BE2C (cell line): ENCODE measurements at regions not wholly inside any gene's neighbourhood (a gene's known extent, or its start where the extent isn't known, plus 50 kb on each side); places are given as distances from the start of the nearest gene placed in this dataset.

Experiments
- DNase-seq: peaks from one replicate; pipeline ENCODE4 v3.0.0-alpha.2; 2020
- H3K27me3 ChIP-seq: fragments of 250-450 bp; sonication (Bioruptor Pico); 2 replicates; pipeline ENCODE4 v1.5.1; 2020; ENCODE audit warnings: mild to moderate bottlenecking
- H3K36me3 ChIP-seq: fragments of 250-450 bp; sonication (Bioruptor Pico); 2 replicates; pipeline ENCODE4 v1.5.1; 2020; ENCODE audit warnings: mild to moderate bottlenecking
- H3K4me1 ChIP-seq: fragments of 250-450 bp; sonication (Bioruptor Pico); 2 replicates; pipeline ENCODE4 v1.5.1; 2020
- H3K4me3 ChIP-seq: 2 replicates; pipeline ENCODE4 v1.5.1; 2011; ENCODE audit warnings: low read depth, low read length
- H3K9me3 ChIP-seq: fragments of 250-450 bp; sonication (Bioruptor Pico); 2 replicates; pipeline ENCODE4 v1.5.1; 2020
- TF ChIP-seq, protein P1 (sequence below): IDR thresholded peaks from 2 replicates; pipeline ENCODE4 v1.5.1; 2012; ENCODE audit warnings: mild to moderate bottlenecking, low read depth, low read length

DNA sequence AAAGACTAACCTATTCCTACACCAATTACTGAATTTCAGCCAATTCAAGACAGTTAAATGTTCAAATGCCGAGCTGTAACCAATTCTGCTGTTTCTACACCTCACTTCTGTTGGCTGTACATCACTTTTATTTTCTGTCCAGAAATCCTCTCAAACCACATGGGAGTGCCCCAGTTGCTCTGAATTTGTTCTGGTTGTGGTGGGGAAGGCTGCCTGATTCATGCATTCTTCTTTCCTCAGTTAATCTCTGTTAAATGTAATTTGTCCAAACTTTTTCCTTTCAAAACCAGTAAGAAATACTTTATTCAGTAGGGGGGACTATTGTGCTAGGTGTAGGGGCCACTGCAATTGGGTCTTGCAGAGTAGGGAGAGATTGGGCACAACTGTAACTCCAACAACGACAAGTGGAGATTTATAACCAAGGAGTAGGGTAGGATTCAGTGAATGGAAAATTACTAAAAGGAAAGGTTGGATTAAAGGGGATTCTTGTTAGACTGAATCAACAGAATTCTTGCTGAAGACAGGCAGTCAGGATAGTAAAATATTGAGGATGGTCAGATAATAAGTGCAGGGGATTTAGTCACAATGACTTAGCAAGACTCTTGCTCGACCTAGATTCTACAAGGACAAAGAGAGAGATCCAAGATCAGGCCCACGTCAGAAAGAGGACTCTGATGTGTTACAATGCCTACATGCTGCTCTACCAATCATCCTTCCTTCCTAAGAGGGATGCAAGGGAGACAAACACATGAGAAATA, 593.5 kb upstream of the FAT3 start:
- Histone ChIP-seq H3K36me3 (no peaks in the 10 kb centered on the region), H3K9me3 (no peaks in the 10 kb centered on the region), H3K27me3 (no peaks in the 10 kb centered on the region), H3K4me1 (no peaks in the 10 kb centered on the region), H3K4me3 (no peak overlapping the region)
- no peak for DNase-seq
- TF ChIP-seq, protein P1, sequence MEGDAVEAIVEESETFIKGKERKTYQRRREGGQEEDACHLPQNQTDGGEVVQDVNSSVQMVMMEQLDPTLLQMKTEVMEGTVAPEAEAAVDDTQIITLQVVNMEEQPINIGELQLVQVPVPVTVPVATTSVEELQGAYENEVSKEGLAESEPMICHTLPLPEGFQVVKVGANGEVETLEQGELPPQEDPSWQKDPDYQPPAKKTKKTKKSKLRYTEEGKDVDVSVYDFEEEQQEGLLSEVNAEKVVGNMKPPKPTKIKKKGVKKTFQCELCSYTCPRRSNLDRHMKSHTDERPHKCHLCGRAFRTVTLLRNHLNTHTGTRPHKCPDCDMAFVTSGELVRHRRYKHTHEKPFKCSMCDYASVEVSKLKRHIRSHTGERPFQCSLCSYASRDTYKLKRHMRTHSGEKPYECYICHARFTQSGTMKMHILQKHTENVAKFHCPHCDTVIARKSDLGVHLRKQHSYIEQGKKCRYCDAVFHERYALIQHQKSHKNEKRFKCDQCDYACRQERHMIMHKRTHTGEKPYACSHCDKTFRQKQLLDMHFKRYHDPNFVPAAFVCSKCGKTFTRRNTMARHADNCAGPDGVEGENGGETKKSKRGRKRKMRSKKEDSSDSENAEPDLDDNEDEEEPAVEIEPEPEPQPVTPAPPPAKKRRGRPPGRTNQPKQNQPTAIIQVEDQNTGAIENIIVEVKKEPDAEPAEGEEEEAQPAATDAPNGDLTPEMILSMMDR: no peak

DNA sequence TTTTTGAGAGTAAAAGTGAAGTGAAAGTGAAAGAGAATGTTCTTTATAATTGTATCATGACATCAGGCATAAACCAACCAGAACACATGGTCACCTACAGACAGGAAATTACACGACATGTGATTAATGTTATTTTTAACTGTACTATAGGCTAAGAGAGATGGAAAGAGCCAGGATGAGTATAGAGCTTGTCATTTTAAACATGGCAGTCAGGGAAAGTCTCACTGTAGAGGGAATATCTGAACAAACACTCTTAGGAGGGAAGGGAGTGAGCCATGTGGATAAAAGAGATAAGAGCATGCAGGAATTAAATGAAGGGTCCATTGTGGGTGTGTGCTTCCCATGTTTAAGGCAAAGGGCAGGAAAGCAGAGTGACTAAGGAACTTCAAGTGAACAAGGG, 599.1 kb upstream of the FAT3 start:
- TF ChIP-seq, protein P1: no peak
- no peaks in the 10 kb centered on the region for H3K9me3 ChIP-seq
- no peaks in the 10 kb centered on the region for H3K36me3 ChIP-seq
- H3K27me3 ChIP-seq: no peaks in the 10 kb centered on the region
- peaks cover 4% of the 10 kb centered on the region for H3K4me1 ChIP-seq
- no peak overlapping the region for H3K4me3 ChIP-seq
- DNase-seq: no peak

DNA sequence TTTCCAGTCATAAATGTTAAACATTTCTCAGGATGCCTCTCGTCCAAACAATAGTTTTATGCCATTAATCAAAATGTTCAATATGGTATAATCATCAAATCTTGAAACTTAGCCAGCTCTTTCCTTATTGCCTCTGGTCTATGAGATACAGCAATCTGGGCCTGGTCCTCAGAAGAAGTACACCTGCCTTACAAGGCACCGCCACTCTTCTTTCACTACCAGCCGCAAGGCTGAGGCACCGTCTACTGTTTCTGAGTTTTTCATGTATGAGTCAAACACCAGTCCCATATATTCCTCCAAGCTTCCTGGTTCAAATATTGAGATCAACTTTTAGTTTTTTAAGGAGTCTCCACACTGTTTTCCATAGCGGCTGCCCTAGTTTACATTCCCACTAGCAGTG, 600.6 kb upstream of the FAT3 start:
- Histone ChIP-seq H3K4me1 (peaks cover 4% of the 10 kb centered on the region), H3K9me3 (no peaks in the 10 kb centered on the region)
- TF ChIP-seq, protein P1: no peak

DNA sequence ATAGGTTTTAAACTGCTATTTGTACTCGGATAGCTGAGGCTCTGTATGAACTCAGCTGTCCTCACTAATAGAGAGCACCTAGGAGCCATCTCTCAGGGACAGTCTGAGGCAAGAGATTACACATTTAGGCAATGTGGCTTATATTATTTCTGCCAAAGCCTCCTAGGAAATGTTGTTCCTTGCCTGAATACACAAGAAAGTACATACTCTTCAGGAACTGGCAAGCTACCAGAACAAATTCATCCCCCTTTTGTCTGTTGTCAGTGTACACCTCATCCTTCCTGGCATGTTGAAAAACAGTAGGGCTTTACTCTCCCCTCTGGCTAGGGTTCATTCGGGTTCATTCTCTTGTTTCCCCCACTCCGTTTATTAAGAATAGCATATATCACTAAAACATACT, 615.9 kb upstream of the FAT3 start:
- TF ChIP-seq, protein P1: no peak
- H3K4me1 ChIP-seq: no peaks in the 10 kb centered on the region; the same call in 1 of the 2 replicates
- H3K36me3 ChIP-seq: no peaks in the 10 kb centered on the region
- H3K27me3 ChIP-seq: no peaks in the 10 kb centered on the region
- no peak overlapping the region for H3K4me3 ChIP-seq
- no peak for DNase-seq
- no peaks in the 10 kb centered on the region for H3K9me3 ChIP-seq

More for the DNA sequence above, 600.6 kb upstream of the FAT3 start:
- Histone ChIP-seq H3K27me3 (no peaks in the 10 kb centered on the region), H3K36me3 (no peaks in the 10 kb centered on the region), H3K4me3 (no peak overlapping the region)
- no peak for DNase-seq

DNA sequence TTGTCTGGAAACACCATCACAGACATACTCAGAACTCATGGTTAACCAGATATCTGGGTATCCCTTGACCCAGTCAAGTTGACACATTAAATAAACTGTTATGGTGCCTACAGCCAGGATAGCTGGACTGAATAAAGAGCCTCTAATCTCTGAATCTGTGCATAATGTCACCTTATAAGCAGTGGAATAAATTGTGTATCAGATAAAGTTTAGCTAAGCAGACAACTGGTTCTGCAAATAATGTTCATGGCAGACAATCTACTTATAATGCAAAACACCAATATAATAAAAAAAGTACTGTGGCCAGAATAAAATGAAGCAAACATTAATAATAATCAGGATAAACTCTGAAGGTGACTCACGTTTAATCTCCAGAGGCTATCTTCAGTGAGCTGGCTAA, 628.5 kb upstream of the FAT3 start:
- peaks cover 3% of the 10 kb centered on the region; the same call in 1 of the 2 replicates for H3K4me1 ChIP-seq
- H3K36me3 ChIP-seq: no peaks in the 10 kb centered on the region
- H3K27me3 ChIP-seq: no peaks in the 10 kb centered on the region
- no peak overlapping the region for H3K4me3 ChIP-seq
- DNase-seq: no peak
- no peaks in the 10 kb centered on the region for H3K9me3 ChIP-seq
- TF ChIP-seq, protein P1: no peak

DNA sequence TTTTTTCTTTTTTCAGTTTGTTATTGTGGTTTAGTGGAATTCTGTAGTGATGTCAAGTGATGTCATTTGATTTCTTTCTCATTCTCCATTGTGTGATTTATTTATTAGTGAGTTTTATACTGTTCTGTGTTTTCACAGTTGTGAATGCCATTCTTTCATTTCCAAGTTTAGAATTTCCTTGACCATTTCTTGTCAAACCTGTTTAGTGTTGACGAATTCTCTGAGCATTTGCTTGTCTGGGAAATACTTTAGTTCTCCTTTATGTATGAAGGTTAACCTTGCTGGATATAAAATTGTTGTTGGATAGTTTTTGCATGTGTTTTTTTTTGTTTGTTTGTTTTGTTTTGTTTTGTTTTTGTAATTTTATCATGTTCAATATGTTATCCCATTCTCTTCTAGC, 633.6 kb upstream of the FAT3 start:
- no peaks in the 10 kb centered on the region for H3K27me3 ChIP-seq
- no peaks in the 10 kb centered on the region for H3K9me3 ChIP-seq
- TF ChIP-seq, protein P1: no peak
- no peak for DNase-seq
- H3K4me1 ChIP-seq: peaks cover 7% of the 10 kb centered on the region; the same call in 1 of the 2 replicates
- no peak overlapping the region for H3K4me3 ChIP-seq
- H3K36me3 ChIP-seq: no peaks in the 10 kb centered on the region
